KG1 (cell line): ENCODE measurements at regions not wholly inside any gene's neighbourhood (a gene's known extent, or its start where the extent isn't known, plus 50 kb on each side); places are given as distances from the start of the nearest gene placed in this dataset.
A peak's percentile ranks its signal among the peaks of the same experiment; 100 is the strongest.

Source experiments
- DNase-seq: peaks from one replicate; lab custom pipeline; 2025; lab: John Stamatoyannopoulos, UW

GRCh38 chr9:103789686-103790085, 304.4 kb upstream of the SMC2 start:
- DNase-seq, result peak; percentile 32

- peak; percentile 36 for DNase-seq
These were observed 295.5 kb upstream of the SMC2 start for GRCh38 chr9:103798620-103799019.

GRCh38 chr9:103799959-103800358, 294.1 kb upstream of the SMC2 start:
- DNase-seq, result no peak

DNA sequence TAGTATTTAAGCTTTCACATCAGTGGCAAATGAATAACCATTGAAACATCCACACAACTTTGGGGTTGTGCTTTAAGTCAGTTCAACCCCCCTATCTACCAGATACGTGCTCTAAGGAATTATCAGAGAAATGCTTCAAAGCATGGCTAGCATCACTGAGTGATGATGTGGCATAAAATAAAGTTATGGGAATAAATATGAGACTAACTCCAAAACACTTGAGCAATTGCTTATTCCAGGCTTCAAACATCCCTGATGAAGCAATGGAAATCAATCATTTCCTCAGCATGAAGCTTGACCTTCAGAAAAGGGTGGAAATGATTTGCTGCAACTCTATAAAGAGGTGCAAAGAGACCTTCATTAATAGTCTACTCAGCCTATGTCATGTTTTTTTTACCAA, 292.0 kb upstream of the SMC2 start:
- no peak for DNase-seq

GRCh38 chr9:103803245-103803644, 290.9 kb upstream of the SMC2 start:
- no peak for DNase-seq

- DNase-seq, result no peak
These were observed 289.9 kb upstream of the SMC2 start for GRCh38 chr9:103804077-103804735.

- no peak for DNase-seq
These were observed 284.4 kb upstream of the SMC2 start for GRCh38 chr9:103809745-103810144.

GRCh38 chr9:103811462-103811861, 282.6 kb upstream of the SMC2 start:
- no peak for DNase-seq

GRCh38 chr9:103816146-103816545, 278.0 kb upstream of the SMC2 start:
- DNase-seq, result no peak

DNA sequence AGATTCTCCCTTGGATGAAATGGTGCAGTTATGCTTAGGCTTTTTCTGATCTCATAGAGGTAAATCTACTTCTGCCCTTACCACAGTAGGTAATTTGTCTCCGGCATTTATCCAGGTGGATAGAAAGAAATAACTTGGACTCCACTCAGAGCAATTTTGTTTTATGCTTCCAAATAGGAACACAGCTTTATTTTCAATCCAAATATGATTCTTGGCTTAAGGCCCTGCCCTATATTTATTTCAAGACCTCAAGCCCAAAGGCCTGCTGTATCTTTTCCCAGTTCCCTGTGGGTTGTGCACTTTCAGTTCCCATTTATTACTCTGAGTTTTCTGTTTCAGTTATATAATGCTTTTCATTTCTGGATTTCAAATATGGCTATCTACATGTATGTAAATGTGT, 274.2 kb upstream of the SMC2 start:
- no peak for DNase-seq

GRCh38 chr9:103821115-103821514, 273.0 kb upstream of the SMC2 start:
- DNase-seq, result no peak

DNA sequence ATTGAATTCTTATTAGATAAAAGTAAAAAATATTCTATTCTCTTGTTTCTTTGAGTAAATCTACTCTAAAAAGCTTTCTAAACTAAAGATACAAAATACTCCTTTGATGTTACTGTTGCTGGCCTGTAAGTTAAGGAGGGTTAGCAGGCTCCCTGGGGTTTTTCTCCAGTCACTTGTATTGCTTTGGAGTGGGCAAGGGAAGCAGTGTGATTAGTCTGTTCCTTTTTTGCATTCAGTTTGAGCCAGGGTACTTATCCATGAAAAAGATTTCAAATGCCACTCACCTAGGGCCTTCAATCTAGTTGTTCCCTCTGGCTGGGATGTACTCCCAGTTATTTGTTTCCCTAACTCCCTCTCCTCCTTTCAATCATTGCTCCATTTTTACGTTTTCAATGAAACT, 256.2 kb upstream of the SMC2 start:
- no peak for DNase-seq

DNA sequence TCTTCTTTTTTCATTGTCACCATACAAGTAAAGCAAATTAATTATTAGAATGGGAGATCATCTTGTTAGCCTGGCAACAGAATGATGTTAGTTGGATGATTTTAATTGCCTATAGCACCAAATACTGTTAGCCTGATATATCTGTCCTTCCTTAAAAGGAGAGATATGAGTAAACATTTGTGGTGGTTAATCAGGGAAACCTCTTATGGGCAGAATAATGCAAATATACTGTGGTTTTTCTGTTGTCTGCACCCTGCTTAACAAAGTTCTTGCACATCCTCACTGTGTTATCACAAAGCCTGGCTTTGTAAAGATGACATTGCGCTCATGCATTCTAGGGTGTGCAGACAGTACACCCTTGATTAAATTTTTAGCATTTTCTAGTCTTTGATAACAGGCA, 254.9 kb upstream of the SMC2 start:
- DNase-seq, result no peak

DNA sequence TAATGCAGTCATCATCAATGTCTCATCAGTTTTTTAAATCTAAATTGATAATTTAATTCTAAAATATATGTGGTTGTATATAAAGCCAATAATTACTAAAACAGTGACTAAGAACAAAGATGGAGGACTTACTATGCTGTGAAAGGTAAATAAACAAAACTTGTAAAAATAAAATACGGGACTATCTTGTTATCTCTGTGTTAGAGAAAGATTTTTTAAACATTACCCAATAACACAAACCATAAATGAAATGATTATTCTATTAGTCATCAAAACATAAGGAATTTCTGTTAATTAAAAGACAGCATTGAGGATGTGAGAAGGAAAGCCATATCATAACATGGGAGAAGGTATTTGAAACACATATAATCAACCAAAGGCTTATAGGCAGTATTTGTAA, 226.2 kb upstream of the SMC2 start:
- no peak for DNase-seq

DNA sequence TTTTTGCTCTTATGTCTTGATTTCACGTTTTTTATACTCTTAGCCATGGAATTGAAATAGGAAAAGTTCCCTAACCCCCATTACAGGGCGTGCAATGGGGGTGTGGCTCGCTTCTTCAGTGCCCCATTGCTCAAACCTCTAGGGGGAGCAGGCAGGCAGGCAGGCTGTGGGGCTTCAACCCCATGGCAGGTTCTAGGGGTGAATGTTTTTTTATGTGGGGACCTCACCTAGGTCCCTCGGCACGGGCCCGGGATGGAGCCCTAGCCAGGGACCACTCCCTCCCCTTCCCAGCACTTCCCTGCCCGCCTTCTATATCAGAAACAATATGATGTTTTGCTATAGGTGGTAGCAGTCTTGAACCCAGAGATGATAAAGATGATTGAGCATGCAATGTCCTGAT, 221.3 kb upstream of the SMC2 start:
- no peak for DNase-seq

DNA sequence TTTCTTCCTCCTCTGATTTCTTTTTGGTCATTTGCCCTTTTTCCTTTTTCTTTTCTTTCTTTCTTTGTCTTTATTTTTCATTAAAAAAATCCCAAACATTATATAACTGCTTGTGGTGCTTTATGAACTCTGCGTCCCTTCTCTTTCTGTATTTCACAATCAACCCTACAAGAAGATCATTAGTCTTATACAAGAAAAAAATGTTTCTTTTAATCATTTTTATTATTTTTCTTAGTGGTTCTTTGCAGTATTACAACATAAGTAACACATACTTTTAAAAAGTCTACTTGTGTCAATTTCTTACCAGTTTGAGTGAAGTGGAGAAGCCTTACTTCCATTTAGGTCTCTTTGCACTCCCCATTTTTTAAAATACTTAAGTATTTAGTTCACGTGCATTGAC, 212.7 kb upstream of the SMC2 start:
- no peak for DNase-seq

DNA sequence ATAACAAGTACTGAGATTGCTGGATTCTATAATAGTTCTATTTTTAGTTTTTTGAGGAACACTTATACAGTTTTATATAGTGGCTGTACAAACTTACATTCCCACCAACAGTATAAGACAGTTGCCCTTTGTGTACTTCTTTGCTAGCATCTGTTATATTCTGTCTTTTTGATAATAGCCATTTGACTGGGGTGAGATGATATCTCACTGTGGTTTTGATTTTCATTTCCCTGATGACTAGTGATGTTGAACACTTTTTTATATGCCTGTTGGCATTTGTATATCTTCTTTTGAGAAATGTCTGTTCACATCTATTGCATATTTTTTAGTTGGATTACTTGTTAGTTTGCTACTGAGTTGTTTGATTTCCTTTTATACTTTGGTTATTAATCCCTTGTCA, 204.1 kb upstream of the SMC2 start:
- no peak for DNase-seq

DNA sequence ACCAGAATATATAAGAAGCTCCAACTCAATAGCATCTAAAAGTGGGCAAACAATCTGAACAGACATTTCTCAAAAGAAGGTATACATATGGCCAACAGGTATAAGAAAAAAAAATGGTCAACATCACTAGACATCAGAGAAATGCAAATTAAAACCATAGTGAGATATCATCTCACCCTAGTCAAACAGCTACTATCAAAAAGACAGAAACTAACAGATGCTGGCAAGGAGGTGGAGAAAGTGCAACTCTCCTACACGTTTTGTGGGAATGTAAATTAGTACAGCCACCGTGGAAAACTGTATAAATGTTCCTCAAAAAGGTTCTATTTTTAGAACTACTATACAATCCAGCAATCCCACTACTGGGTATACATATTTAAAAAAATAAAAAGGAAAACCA, 199.9 kb upstream of the SMC2 start:
- no peak for DNase-seq

- DNase-seq, result no peak
These were observed 195.6 kb upstream of the SMC2 start for GRCh38 chr9:103898550-103898949.

DNA sequence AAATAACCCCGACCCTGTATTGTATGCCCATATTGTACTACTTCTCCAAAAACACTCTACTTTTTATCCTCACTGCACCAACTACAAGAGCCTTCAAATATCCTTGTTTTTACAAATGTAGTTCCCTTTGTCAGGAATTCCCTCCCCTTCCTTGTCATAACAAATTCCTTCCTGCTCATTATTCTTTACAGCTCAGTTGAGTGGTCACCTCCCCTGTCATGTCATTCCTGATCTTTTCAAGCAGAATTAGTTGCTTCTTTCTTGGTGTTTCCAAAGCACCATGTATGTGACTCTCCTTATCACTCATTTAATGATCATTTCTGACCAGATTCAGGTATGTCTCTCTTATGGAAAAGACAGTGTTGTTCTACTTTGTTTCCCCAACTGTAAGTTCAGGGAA, 194.2 kb upstream of the SMC2 start:
- no peak for DNase-seq

DNA sequence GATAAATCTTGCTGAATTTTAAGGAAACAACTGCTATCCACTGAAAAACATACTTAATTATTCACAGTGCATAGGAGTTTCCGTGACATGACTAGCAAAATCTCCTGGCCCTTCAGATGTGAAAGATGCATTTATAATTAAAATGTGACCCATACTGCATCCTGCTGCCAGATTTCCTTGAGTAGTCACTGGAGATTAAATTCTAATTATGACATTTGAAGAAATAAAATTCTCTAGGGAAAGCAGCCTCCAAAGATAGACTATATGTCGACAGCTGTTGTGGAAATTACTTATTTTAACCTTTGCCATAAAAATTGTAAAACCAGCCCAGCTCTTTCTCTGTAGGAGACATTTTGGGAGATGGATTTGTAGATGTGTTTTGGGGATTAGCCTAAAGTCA, 193.6 kb upstream of the SMC2 start:
- DNase-seq, result no peak

GRCh38 chr9:103902263-103902662, 191.8 kb upstream of the SMC2 start:
- DNase-seq, result no peak

DNA sequence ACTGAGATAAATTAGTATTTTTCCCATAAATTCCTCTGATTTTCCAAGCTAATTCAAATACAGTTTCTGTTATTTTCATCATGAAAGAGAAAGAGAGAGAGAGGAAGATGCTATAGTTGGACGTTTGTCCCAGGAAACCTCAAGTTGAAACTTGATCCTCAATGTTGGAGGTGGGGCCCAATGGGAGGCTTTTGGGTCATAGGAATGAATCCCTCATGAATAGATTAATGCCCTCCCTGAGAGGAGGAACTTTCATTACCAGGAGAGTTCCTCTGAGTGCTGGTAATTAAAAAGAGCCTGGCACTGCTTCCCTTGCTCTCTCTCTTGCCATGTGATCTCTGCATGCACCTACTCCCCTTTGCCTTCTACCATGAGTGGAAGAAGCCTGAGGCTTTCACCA, 189.9 kb upstream of the SMC2 start:
- DNase-seq, result no peak

GRCh38 chr9:103913899-103914298, 180.2 kb upstream of the SMC2 start:
- DNase-seq, result no peak
